GM23338 (cell line): ENCODE measurements at regions not wholly inside any gene's neighbourhood (a gene's known extent, or its start where the extent isn't known, plus 50 kb on each side); places are given as distances from the start of the nearest gene placed in this dataset.

Experiments
- ATAC-seq: fragments of 200-7000 bp; cut with Tn5 transposase; 3 replicates; pipeline ENCODE4 v1.9.1; 2020
- DNase-seq: peaks from one replicate; pipeline ENCODE4 v3.0.0-alpha.2; 2015; ENCODE audit warnings: low spot score
- H2AFZ ChIP-seq: fragments of 200-600 bp; sonication (generic); 2 replicates; pipeline ENCODE4 v1.8.0; 2016; ENCODE audit warnings: antibody characterized with exemption, mild to moderate bottlenecking, moderate library complexity
- H3F3A ChIP-seq: fragments of 200-600 bp; sonication (generic); replicated peaks from 2 replicates; pipeline ENCODE4 v1.8.0; 2017; ENCODE audit warnings: antibody characterized with exemption, mixed run types, low read depth
- H3K27ac ChIP-seq: fragments of 200-600 bp; sonication (generic); 2 replicates; pipeline ENCODE4 v1.6.1; 2016; ENCODE audit warnings: low read depth
- H3K27me3 ChIP-seq: fragments of 200-600 bp; sonication (generic); 2 replicates; pipeline ENCODE4 v1.8.0; 2016; ENCODE audit warnings: mild to moderate bottlenecking, mixed run types, moderate library complexity; ENCODE audit not compliant: insufficient read depth
- H3K36me3 ChIP-seq: fragments of 200-600 bp; sonication (generic); 2 replicates; pipeline ENCODE4 v1.8.0; 2016; ENCODE audit warnings: mild to moderate bottlenecking; ENCODE audit not compliant: insufficient read depth
- H3K4me1 ChIP-seq: fragments of 200-600 bp; sonication (generic); 2 replicates; pipeline ENCODE4 v1.8.0; 2016; ENCODE audit warnings: mild to moderate bottlenecking, moderate library complexity; ENCODE audit not compliant: insufficient read depth
- H3K4me2 ChIP-seq: fragments of 200-600 bp; sonication (generic); 2 replicates; pipeline ENCODE4 v1.7.1; 2017; ENCODE audit warnings: mixed run types
- H3K4me3 ChIP-seq: fragments of 200-600 bp; sonication (generic); 2 replicates; pipeline ENCODE4 v1.6.1; 2016; ENCODE audit warnings: mixed run types
- H3K79me2 ChIP-seq: fragments of 200-600 bp; sonication (generic); replicated peaks from 2 replicates; pipeline ENCODE4 v1.8.0; 2017; ENCODE audit warnings: mild to moderate bottlenecking; ENCODE audit not compliant: insufficient read depth
- H3K9me2 ChIP-seq: fragments of 200-600 bp; sonication (generic); 2 replicates; pipeline ENCODE4 v1.8.0; 2017; ENCODE audit not compliant: insufficient read depth
- H4K20me1 ChIP-seq: fragments of 200-600 bp; sonication (generic); replicated peaks from 2 replicates; pipeline ENCODE4 v1.8.0; 2017; ENCODE audit warnings: mild to moderate bottlenecking; ENCODE audit not compliant: insufficient read depth
- H3K27ac Mint-ChIP-seq: 2 replicates; pipeline ENCODE4 v1.8.0; 2020; ENCODE audit warnings: inconsistent platforms, mild to moderate bottlenecking, moderate library complexity, mixed read lengths
- H3K27me3 Mint-ChIP-seq: 3 replicates; pipeline ENCODE4 v1.8.0; 2022; ENCODE audit warnings: low read depth, mild to moderate bottlenecking, moderate library complexity, mixed read lengths, inconsistent platforms; ENCODE audit not compliant: insufficient read depth, poor library complexity
- H3K36me3 Mint-ChIP-seq: 3 replicates; pipeline ENCODE4 v1.8.0; 2021; ENCODE audit warnings: low read depth, mild to moderate bottlenecking, inconsistent platforms, moderate library complexity, mixed read lengths
- H3K4me1 Mint-ChIP-seq: 3 replicates; pipeline ENCODE4 v1.8.0; 2020; ENCODE audit warnings: mild to moderate bottlenecking, inconsistent platforms, mixed read lengths
- H3K4me3 Mint-ChIP-seq: 3 replicates; pipeline ENCODE4 v1.8.0; 2021; ENCODE audit warnings: moderate library complexity, mild to moderate bottlenecking, inconsistent platforms, mixed read lengths
- H3K9me3 Mint-ChIP-seq: 3 replicates; pipeline ENCODE4 v1.8.0; 2020; ENCODE audit warnings: moderate library complexity, mild to moderate bottlenecking, inconsistent platforms, mixed read lengths
- NANOG ChIP-seq: IDR thresholded peaks from 2 replicates; pipeline ENCODE4 v1.6.1; 2016; ENCODE audit warnings: antibody characterized with exemption, borderline replicate concordance
- STAT1 ChIP-seq: IDR thresholded peaks from one replicate; pipeline ENCODE4 v1.6.1; 2016; ENCODE audit warnings: antibody characterized with exemption; ENCODE audit not compliant: unreplicated experiment
- ZNF331 ChIP-seq: fragments of 250-450 bp; sonication (Bioruptor Pico); IDR thresholded peaks from 2 replicates; pipeline ENCODE4 v1.5.0; 2020; ENCODE audit warnings: low read depth, mild to moderate bottlenecking, moderate library complexity
- TF ChIP-seq, protein P1 (sequence below): IDR thresholded peaks from one replicate; pipeline ENCODE4 v1.6.1; 2018; ENCODE audit warnings: antibody characterized with exemption; ENCODE audit not compliant: unreplicated experiment
- TF ChIP-seq, protein P2 (sequence below): fragments of 250-450 bp; sonication (Bioruptor Pico); IDR thresholded peaks from 2 replicates; pipeline ENCODE4 v1.5.0; 2020; ENCODE audit warnings: mild to moderate bottlenecking, moderate library complexity
- TF ChIP-seq, protein P3 (sequence below): IDR thresholded peaks from 2 replicates; pipeline ENCODE4 v1.6.1; 2016; ENCODE audit warnings: antibody characterized with exemption

DNA sequence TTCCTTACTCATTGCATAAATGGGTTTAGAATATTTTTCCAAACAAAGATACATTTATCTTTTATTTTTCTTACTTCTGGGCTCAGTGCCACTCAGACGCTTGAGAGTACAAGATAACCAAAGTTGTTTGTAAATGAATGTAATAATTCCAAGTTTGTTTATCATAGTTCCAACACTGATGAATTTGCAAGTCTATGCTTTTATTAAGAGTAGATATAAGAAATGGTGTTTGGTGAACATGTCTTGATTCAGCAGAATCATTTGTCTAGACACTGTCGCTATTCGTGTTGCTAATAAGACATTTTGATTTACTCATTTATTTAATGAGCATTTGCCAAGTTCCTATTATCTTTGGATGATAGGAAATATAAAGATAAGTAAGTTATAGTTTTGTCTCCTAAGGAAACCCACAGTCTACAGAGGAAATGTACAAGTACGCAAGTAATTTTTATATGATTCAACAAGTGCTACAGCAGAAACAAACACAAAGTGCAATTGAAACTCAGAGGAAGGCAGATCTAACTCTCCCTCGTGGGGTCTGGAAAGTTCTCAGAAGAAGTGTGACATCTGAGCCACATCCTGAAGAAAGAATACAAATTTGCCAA is 132.8 kb upstream of the FSCB start (continued):
- TF ChIP-seq, protein P1, sequence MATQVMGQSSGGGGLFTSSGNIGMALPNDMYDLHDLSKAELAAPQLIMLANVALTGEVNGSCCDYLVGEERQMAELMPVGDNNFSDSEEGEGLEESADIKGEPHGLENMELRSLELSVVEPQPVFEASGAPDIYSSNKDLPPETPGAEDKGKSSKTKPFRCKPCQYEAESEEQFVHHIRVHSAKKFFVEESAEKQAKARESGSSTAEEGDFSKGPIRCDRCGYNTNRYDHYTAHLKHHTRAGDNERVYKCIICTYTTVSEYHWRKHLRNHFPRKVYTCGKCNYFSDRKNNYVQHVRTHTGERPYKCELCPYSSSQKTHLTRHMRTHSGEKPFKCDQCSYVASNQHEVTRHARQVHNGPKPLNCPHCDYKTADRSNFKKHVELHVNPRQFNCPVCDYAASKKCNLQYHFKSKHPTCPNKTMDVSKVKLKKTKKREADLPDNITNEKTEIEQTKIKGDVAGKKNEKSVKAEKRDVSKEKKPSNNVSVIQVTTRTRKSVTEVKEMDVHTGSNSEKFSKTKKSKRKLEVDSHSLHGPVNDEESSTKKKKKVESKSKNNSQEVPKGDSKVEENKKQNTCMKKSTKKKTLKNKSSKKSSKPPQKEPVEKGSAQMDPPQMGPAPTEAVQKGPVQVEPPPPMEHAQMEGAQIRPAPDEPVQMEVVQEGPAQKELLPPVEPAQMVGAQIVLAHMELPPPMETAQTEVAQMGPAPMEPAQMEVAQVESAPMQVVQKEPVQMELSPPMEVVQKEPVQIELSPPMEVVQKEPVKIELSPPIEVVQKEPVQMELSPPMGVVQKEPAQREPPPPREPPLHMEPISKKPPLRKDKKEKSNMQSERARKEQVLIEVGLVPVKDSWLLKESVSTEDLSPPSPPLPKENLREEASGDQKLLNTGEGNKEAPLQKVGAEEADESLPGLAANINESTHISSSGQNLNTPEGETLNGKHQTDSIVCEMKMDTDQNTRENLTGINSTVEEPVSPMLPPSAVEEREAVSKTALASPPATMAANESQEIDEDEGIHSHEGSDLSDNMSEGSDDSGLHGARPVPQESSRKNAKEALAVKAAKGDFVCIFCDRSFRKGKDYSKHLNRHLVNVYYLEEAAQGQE: no peak
- TF ChIP-seq, protein P2, sequence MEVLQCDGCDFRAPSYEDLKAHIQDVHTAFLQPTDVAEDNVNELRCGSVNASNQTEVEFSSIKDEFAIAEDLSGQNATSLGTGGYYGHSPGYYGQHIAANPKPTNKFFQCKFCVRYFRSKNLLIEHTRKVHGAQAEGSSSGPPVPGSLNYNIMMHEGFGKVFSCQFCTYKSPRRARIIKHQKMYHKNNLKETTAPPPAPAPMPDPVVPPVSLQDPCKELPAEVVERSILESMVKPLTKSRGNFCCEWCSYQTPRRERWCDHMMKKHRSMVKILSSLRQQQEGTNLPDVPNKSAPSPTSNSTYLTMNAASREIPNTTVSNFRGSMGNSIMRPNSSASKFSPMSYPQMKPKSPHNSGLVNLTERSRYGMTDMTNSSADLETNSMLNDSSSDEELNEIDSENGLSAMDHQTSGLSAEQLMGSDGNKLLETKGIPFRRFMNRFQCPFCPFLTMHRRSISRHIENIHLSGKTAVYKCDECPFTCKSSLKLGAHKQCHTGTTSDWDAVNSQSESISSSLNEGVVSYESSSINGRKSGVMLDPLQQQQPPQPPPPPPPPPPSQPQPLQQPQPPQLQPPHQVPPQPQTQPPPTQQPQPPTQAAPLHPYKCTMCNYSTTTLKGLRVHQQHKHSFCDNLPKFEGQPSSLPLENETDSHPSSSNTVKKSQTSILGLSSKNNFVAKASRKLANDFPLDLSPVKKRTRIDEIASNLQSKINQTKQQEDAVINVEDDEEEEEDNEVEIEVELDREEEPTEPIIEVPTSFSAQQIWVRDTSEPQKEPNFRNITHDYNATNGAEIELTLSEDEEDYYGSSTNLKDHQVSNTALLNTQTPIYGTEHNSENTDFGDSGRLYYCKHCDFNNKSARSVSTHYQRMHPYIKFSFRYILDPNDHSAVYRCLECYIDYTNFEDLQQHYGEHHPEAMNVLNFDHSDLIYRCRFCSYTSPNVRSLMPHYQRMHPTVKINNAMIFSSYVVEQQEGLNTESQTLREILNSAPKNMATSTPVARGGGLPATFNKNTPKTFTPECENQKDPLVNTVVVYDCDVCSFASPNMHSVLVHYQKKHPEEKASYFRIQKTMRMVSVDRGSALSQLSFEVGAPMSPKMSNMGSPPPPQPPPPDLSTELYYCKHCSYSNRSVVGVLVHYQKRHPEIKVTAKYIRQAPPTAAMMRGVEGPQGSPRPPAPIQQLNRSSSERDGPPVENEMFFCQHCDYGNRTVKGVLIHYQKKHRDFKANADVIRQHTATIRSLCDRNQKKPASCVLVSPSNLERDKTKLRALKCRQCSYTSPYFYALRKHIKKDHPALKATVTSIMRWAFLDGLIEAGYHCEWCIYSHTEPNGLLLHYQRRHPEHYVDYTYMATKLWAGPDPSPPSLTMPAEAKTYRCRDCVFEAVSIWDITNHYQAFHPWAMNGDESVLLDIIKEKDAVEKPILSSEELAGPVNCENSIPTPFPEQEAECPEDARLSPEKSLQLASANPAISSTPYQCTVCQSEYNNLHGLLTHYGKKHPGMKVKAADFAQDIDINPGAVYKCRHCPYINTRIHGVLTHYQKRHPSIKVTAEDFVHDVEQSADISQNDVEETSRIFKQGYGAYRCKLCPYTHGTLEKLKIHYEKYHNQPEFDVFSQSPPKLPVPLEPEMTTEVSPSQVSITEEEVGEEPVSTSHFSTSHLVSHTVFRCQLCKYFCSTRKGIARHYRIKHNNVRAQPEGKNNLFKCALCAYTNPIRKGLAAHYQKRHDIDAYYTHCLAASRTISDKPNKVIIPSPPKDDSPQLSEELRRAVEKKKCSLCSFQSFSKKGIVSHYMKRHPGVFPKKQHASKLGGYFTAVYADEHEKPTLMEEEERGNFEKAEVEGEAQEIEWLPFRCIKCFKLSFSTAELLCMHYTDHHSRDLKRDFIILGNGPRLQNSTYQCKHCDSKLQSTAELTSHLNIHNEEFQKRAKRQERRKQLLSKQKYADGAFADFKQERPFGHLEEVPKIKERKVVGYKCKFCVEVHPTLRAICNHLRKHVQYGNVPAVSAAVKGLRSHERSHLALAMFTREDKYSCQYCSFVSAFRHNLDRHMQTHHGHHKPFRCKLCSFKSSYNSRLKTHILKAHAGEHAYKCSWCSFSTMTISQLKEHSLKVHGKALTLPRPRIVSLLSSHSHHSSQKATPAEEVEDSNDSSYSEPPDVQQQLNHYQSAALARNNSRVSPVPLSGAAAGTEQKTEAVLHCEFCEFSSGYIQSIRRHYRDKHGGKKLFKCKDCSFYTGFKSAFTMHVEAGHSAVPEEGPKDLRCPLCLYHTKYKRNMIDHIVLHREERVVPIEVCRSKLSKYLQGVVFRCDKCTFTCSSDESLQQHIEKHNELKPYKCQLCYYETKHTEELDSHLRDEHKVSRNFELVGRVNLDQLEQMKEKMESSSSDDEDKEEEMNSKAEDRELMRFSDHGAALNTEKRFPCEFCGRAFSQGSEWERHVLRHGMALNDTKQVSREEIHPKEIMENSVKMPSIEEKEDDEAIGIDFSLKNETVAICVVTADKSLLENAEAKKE: no peak
- TF ChIP-seq NANOG: no peak
- no peak for TF ChIP-seq STAT1

- Histone ChIP-seq H2AFZ (no peak overlapping the region), H3K27ac (no peak overlapping the region), H4K20me1 (no peaks in the 10 kb centered on the region), H3K9me2 (no peaks in the 10 kb centered on the region), H3F3A (no peaks in the 10 kb centered on the region), H3K4me3 (no peak overlapping the region), H3K4me1 (no peaks in the 10 kb centered on the region), H3K79me2 (no peaks in the 10 kb centered on the region), H3K4me2 (no peak overlapping the region), H3K27me3 (no peaks in the 10 kb centered on the region), H3K36me3 (no peaks in the 10 kb centered on the region)
- ATAC-seq (no peak), DNase-seq (no peak)
- TF ChIP-seq NANOG (no peak), STAT1 (no peak), ZNF331 (CRISPR knock-in tag) (no peak)
- TF ChIP-seq, protein P1: no peak
- TF ChIP-seq, protein P3, sequence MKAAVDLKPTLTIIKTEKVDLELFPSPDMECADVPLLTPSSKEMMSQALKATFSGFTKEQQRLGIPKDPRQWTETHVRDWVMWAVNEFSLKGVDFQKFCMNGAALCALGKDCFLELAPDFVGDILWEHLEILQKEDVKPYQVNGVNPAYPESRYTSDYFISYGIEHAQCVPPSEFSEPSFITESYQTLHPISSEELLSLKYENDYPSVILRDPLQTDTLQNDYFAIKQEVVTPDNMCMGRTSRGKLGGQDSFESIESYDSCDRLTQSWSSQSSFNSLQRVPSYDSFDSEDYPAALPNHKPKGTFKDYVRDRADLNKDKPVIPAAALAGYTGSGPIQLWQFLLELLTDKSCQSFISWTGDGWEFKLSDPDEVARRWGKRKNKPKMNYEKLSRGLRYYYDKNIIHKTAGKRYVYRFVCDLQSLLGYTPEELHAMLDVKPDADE: no peak
- Mint-ChIP-seq H3K27ac (no peak overlapping the region), H3K27me3 (no peaks in the 10 kb centered on the region), H3K36me3 (peaks cover 2% of the 10 kb centered on the region; the same call in 1 of the 3 replicates), H3K4me1 (no peaks in the 10 kb centered on the region), H3K9me3 (no peaks in the 10 kb centered on the region), H3K4me3 (no peak overlapping the region)
Measured at GRCh38 chr14:44634692-44635091, 127.6 kb upstream of the FSCB start.
